HG03521 (cell line): ENCODE measurements at regions not wholly inside any gene's neighbourhood (a gene's known extent, or its start where the extent isn't known, plus 50 kb on each side); places are given as distances from the start of the nearest gene placed in this dataset.

Experiments
- ATAC-seq: cut with Tn5 transposase; IDR thresholded peaks from one replicate; pipeline ENCODE4 v1.9.1; 2021; ENCODE audit warnings: mild to moderate bottlenecking, moderate library complexity; ENCODE audit not compliant: unreplicated experiment

- ATAC-seq: no peak
These were observed 264.2 kb downstream of the INSC start for GRCh38 chr11:15378941-15379340.

GRCh38 chr11:15379483-15379882, 264.8 kb downstream of the INSC start:
- ATAC-seq: no peak

- ATAC-seq: no peak
These were observed 276.1 kb downstream of the INSC start for GRCh38 chr11:15390857-15391256.

GRCh38 chr11:15396778-15397177, 282.1 kb downstream of the INSC start:
- ATAC-seq: no peak

- ATAC-seq: no peak
These were observed 292.2 kb downstream of the INSC start for GRCh38 chr11:15406851-15407351.

- ATAC-seq: no peak
These were observed 297.3 kb downstream of the INSC start for GRCh38 chr11:15412054-15412453.

- no peak for ATAC-seq
These were observed 304.2 kb downstream of the INSC start for GRCh38 chr11:15418921-15419320.

- ATAC-seq: no peak
These were observed 305.0 kb downstream of the INSC start for GRCh38 chr11:15419696-15420095.

- no peak for ATAC-seq
These were observed 315.7 kb downstream of the INSC start for GRCh38 chr11:15430381-15430780.

- ATAC-seq: no peak
These were observed 319.8 kb downstream of the INSC start for GRCh38 chr11:15434529-15434928.

GRCh38 chr11:15446315-15446714, 331.6 kb downstream of the INSC start:
- no peak for ATAC-seq

GRCh38 chr11:15446929-15447328, 332.2 kb downstream of the INSC start:
- no peak for ATAC-seq

GRCh38 chr11:15451713-15452112, 337.0 kb downstream of the INSC start:
- ATAC-seq: no peak

GRCh38 chr11:15453211-15453765, 338.6 kb downstream of the INSC start:
- no peak for ATAC-seq

- no peak for ATAC-seq
These were observed 353.7 kb downstream of the INSC start for GRCh38 chr11:15468466-15468865.

- no peak for ATAC-seq
These were observed 356.5 kb downstream of the INSC start for GRCh38 chr11:15471048-15471894.

- no peak for ATAC-seq
These were observed 357.4 kb downstream of the INSC start for GRCh38 chr11:15471895-15472799.

- ATAC-seq: peak; percentile 75
These were observed 359.5 kb downstream of the INSC start for GRCh38 chr11:15473954-15474837.

GRCh38 chr11:15476371-15476917, 361.7 kb downstream of the INSC start:
- no peak for ATAC-seq

GRCh38 chr11:15481871-15482270, 367.1 kb downstream of the INSC start:
- no peak for ATAC-seq
